ENCODE measurements at regions not wholly inside any gene's neighbourhood (a gene's known extent, or its start where the extent isn't known, plus 50 kb on each side); places are given as distances from the start of the nearest gene placed in this dataset.

- TF ChIP-seq FOXM1 (IDR thresholded peaks at IDR 0.05; ENCODE audit: borderline replicate concordance, low read depth), result no peak
- no peak for TF ChIP-seq TEAD4 (IDR thresholded peaks at IDR 0.05)
- TF ChIP-seq TCF12 (IDR thresholded peaks at IDR 0.05; ENCODE audit: low read depth), result no peak
Measured at GRCh38 chr10:21197838-21198237, 300.7 kb upstream of the NEBL start.

Measured in Ishikawa (cell line).